ENCODE measurements at regions not wholly inside any gene's neighbourhood (a gene's known extent, or its start where the extent isn't known, plus 50 kb on each side); places are given as distances from the start of the nearest gene placed in this dataset.
"Not testable (repeated sequence)": the region's sequence is repeated elsewhere in the genome, so short reads cannot be mapped to it uniquely, and the experiment has no call there.

DNA sequence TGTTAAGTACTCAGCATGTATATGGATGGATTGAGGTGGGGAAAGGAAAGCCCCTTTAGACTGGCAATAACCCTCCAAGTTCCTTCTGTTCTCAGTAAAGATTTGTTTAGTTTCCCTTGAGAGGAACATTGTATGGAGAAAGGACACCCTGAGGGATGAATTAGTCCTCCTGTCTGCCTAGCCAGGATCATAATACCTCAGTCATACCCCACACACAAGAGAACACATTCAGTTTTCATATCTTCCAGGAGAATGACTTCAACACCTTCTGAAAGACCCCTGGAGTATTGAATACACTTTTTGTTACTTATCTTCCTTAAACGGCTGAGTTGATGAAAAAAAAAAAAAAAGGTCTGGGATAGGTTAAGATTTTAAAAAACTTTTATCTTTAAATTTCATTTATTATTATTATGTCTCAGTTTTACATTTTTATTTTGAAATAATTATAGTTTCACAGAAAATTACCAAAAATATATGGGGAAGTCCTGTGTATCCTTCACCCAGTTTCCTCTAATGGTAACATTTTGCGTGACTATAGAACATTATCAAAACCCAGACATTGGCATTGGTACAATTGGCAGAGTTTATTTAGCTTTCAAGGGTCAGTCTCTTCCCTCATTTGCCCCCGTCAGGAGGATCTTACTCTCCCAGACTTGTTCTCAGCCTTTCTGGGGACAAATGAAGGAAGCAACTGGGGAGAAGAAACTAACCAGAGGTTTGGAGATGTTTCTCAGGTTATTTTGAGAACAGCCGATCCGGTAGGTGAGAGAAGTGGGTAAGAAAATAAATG lies 88.0 kb downstream of the ACTBL2 start:
- no peak for DNase-seq

DNA sequence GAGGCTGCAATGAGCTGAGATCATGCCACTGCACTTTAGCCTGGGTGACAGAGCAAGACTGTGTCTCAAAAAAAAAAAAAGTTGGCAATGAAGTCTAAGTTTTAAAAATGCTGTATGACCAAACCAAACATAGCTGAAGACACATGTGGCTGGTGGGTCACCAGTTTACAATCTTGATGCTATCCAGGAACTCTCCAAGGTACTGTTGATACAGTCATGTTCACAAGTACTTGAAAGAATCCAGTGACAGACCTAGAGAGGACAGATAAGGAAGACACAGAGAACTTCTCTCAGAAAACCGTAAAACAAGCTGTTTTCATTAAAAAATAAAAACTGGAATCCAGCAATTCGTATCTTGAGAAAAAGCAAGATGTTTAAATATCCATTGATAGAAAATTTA lies 95.7 kb downstream of the ACTBL2 start:
- DNase-seq, result no peak

DNA sequence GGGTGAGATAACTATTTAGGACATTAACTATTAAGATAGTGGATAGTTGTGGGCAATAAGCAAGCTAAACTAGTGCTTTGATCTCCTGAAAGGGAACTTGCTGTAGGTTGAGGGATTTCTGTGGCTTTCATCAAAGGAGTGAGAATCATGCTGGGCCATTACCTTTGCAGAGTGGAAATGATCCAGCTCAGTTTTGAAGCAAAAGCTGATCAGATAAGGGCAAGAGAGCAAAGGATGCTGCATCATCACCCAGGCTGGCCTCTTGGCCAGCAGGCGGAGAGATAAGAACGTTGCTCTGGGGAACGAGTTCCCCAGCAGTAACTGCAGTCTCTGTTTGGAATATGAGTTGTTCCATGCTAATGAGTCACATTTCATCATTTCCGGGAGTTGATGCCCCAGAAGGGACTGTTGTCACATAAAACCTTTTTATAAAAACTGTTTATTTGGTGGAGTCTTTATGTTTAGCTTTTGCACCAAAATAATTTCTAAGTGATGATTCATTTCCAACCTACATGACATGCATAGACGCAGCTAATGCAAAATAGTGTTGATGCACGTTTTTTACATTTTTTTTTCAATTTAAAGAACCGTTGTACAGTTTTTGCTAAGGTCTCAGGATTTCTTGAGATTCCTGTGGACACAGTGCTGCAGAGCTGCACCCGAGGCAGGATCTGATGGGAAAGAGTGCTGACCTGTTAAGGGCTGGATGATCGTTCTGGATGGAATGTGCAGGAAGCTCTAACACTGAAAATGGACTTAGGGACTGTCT lies 99.3 kb downstream of the ACTBL2 start:
- peak; percentile 66 for DNase-seq

DNA sequence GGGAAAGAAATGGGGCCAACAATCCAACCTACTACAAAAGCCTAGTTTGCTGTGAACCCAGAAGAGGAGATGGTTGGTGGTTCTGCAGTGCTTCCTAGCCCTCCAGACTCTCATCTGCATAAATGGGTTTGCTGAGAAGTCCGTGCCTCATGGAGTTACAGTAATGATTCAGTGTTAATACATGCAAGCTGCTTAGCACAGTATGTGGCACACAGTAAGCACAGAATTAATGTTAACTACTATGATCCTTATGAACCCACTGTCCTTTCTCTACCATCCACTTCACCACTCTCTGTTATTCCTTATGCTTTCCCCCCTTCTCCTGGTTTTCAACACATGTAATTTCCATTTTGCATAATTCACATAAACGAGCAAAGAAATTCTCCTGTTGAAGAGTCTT lies 100.0 kb downstream of the ACTBL2 start:
- no peak for DNase-seq

DNA sequence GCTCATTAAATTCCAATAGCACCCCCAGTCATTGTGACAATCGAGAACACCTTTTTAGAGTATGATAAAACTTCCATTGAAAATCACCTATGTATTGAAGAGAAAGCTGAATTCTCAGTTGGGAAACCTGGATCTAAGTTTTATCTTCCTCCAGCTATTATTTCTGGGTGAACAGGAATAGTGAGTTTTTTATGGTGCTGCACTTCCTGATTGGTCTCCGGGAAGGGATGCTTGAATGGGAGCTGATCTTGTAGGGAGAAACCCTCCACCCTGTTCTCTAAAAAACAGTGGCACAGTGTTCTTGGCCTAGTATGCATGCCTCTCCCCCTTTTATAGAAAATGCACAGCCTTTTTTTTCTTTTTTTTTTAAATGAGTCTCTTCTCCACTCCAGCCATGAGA lies 112.2 kb downstream of the ACTBL2 start:
- DNase-seq, result no peak

DNA sequence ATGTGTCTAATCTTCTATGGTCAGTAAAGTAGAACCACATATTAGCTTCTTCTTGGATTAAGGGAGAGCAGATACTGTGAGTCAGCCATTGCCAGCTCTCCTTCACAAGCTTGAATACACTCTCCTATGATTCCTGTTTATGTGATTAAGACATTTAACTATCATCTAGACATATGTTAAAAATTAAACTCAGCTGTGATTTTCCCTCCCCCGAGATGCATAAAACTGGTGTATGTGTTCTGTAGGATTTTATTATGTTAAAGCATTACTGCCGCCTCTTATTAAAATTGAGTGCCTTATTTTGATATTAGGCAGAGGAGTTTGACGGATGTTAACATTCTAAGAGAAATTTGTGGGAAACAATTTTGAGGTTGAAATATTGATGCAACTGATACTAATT lies 114.6 kb downstream of the ACTBL2 start:
- DNase-seq, result no peak

DNA sequence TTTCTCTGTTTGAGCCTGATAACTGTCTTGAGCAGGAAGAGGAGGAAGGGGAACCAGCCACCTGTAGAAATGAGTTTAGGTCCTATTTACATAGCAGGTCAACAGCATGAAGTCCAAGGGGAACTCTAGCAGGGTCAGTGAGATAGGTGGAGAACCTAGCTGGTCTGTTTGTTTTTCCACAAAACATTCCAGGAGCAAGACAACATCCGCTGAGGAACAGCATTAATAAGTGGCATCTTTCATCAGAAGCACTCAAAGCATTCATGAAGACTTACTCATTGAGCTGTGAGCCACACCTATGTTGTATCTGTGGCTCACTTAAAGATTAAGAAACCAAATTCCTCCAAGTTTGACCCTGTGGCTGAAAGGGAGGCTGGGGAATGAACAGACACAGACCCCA lies 115.9 kb downstream of the ACTBL2 start:
- DNase-seq, result no peak

DNA sequence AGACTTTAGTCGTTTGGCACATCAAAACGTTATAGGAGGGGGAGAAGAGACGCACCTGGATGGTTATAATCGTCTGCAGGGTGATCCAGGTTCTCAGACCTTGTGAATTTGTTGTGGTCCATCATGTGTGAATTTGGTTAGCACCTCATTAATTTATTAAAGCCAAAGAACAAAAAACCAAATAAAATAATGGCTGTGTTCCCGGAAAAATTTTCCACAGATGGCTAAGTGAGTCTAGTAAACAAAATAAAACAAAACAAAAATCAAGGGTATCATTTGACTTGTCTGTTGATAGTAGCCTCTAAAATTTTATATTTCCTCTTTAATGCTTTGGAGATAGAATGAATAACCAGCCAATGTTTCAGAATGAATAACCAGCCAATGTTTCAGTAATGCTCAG lies 119.7 kb downstream of the ACTBL2 start:
- DNase-seq, result no peak

DNA sequence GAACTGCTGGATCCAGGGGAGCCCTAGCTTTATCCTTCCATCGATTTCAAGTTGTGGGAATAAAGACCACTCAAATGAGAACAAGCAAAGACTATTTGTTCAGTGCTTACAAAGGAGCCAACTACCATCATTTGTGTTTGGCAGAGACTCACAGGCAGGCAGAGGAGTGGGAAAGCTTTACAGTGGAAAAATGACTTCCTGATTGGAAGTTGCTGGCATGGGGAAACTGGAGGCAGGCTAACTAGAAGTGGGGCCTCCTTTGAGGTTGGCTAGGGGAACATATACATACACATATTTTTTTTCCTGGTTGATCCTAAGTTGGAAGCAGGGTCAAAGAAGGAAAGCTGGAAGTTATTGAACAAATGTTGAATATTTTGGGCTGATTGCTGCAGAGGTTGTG lies 121.7 kb downstream of the ACTBL2 start:
- no peak for DNase-seq

DNA sequence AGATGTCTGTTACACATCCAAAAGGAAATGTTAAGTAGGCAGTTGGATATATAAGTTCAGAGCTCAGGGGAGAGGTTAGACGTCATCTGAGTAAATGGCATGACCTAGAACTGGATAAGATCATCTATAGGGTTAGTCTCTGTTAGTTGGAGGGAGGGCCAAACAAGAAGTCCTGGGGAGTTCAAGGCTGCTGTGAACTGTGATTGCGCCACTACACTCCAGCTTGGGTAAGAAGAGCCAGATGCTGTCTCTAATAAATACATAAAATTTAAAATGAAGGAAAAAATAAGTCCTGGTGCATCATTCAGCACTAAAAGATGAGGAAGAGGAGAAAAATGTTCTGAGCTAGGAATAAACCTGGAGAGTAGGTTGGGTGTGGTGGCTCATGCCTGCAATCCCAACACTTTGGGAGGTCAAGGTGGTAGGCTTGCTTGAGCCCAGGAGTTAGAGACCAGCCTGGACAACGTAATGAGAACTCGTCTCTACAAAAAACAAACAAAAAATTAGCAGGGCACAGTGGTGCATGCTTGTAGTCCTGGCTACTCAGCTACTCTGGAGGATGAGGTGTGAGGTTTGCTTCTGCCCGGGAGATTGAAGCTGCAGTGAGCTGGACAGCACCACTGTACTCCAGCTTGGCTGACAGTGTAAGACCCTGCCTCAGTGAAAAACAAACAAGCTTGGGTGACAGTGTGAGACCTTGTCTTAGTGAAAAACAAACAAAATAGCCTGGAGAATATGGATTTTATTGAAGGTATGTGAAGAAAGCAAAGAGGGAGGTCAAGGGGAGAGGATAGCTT lies 123.6 kb downstream of the ACTBL2 start:
- no peak for DNase-seq

DNA sequence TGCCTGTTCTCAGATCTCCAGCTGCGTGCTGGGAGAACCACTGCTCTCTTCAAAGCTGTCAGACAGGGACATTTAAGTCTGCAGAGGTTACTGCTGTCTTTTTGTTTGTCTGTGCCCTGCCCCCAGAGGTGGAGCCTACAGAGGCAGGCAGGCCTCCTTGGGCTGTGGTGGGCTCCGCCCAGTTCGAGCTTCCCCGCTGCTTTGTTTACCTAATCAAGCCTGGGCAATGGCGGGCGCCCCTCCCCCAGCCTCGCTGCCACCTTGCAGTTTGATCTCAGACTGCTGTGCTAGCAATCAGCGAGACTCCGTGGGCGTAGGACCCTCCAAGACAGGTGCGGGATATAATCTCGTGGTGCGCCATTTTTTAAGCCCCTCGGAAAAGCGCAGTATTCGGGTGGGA lies 125.8 kb downstream of the ACTBL2 start:
- not testable (repeated sequence) for DNase-seq

DNA sequence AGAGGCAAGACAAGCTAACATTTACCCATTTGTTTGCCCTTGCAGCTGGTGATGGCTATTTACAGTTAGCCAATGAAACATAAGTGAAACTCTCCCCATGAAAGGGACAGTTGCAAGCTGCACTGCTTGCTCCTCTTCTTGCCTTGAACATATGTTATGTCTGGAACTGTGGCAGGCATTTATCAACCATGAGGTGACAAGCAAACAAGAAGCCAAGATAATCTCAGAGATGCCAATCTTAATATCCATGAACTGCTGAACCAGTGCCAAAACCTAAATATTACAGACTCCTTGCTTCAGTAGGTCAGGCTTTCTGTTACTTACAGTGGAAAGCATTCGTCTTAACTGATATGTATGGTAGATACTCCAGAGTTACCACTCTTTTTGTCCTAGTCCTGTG lies 133.4 kb downstream of the ACTBL2 start:
- DNase-seq, result no peak

DNA sequence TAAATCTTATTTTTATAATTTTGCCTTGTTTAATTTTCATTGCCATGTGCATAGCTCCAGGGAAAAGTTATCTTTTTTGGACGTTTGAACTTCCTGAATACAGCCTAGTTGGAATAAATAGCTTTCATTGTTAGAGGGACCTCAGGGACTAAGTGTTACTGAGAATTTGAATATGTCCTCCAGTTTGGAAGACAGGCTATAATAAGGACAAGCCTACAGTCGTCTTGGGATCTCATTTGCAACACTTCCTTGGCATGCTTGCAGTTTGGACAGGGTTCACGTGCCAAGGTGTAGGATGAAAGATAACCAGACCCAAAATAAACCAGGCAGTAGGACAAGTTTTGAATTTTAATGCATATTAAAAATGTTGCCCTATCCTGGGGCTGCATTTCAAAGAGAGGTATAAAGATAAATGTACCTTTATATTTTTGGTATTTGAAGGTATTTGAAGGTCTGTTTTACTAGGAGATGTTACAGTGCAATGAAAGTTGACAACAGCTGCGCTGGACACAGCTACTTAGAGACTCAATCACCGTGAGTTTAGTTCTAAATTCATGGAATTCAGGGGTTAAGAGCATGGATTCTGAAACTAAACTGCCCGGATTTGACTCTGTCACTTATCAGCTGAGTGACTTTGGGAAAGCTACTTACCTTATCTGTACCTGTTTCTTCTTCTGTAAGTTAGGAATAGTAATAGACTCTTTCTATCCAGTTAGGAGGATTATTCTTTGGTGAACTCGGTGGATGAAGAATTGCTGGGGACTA lies 134.1 kb downstream of the ACTBL2 start:
- no peak for DNase-seq

DNA sequence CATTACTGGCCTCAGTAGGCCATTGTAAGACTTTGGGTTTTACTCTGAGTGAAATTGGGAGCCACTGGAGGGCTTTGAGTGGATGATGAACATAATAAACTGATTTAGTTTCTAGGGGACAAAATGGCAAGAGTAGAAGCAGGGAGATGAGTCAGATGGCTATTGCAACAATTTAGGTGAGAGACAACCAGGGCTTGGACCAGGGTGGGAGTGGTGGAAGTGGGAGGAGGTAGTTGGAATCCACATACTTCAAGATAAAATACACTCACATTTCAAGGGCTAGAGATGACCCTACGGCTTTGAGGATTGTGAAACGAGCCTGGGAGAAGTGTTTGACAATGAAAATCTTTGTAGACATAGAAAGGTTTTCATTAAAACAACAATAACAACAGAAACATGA lies 136.3 kb downstream of the ACTBL2 start:
- no peak for DNase-seq

DNA sequence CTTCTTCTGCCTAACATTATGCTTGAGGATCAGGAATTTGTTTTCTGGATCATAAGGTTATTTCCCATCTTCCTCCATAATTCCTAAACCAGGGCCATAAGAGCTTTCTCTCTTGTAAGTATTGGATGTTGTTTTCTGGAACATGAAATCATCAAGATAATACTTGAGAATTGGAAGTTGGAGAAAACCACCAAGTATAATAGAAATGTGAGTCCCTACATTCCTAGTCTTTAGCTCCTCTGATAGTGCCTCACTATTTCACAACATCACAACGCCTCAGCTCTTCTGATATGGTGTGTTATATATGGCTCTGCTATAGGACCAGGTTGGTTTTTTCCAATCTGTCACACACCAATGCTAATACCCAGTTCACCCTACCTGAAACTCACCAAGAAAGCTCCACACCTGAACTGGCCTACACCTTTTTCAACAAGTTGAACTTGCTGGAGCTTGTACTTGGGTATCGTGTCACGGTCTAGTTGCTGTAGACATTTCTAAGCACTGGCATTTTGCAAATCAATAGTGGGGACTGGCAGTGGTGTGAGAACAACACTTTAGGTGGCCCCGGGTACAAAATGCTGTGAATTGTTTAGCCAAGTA lies 141.1 kb downstream of the ACTBL2 start:
- no peak for DNase-seq

DNA sequence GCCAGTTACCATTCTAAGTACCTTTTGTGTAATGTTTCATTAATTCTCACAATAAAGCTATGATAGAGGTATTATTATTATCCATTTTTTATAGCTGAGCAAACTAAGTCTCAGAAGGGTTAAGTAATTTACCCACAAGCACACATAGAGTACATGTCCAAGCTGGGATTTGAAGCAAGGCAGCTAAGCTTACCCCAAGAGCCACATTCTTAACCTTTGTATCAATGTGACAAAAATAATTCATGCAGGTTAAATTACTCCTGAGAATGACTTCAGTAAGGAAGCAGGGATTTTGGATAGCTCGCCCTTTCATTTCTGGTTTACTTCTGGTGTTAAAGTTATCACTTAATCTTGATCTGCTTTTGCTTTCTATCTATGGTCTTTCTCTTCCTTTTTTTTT lies 141.9 kb downstream of the ACTBL2 start:
- DNase-seq, result no peak

DNA sequence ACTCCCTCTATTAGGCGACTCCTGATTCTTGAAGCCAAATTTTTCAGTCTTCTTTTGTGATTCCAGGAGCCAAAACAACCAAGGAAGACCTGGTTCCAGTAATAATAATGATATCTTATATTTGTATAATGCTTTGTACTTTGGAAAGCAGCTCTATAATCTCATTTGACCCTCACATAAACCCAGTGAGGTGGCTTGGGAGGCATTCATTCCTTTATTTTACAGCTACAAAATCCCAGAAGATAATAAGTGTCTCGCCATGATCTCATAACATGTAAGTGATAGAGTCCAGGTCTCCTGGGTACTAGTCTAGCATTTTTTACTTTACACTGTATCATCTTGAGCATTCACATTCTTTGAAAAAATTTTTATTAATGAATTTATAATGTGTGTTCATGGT lies 143.1 kb downstream of the ACTBL2 start:
- no peak for DNase-seq

DNA sequence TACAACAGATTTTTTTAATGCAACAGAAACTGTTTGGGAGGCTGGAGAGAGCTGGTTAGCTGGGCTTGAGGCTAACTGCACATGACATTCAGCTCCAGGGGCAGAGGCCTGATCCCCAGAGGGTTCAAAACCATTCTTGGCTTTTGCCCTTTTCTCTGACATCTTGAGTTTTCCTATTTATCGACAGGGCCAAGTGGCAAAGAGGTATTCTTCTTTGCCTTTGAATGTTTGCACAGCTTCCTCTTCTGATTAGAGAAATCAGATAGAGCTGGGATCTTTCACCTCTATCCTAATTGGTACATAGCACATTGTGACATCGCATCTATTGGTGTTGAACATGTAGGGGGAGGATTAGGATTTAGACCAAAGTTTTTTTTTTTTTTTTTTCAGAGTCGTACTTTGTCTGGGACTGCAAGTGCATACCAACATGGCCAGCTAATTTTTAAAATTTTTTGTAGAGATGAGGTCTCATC lies 143.7 kb downstream of the ACTBL2 start:
- DNase-seq, result no peak

DNA sequence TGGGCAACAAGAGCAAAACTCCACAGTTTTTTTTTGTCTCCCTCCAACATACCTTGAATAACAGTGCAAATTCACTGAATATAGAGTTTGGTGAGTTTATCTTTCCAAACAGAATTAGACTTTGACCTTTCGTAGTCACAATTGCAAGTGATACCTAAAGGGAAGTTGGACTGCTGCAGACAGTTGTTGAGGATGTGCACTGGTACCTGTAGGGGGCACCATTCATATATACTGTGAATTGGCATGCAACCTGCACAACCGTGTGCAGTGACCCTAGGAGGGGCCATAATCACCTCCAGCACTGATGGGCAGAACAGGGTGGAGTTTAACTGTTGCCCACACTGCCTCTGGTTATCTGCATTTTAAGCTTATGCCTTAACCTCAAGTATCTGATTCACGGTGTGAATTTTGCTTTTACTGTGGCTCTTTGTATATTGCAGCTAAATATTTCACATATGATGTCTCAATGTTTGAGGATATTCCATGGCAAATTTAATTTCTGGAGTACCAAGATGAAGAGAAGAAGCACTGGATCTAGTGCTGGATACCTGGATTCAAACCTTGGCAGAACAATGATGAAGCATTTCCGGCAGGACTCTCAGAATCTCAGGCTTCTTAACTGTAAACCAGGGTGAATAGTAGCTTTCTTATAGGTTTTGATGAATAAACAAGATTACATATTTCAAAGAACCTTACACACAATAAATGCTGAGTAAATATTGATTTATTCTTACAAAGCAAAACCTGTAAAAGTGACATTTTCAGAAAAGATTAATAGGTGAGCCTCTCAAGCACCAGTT lies 144.3 kb downstream of the ACTBL2 start:
- DNase-seq, result peak; percentile 39

DNA sequence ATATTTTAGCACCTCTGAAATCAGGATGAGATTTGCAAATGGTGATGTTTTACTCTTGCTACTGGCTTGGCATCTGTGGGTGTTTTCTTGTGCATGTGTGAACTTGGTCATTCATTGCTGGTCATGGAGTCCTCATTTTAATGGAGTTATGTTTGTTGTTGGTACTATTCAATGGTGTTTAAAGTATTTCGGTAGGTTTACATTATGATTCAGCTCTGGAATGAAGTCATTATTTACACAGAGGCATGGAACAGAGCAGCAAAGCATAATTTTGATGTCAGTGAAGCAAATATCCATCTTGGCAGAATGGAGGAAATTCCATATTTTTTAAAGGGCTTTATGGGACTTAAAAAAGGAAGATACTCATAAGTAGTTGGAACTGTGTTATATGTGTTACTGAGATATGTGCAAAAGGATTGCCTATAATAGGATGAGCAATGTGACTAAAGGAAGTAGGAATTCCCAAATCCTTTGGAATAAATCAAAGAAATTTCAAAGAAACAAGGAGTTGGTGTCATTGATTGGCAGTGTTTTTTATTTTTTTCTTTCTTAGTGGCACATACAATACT lies 147.4 kb downstream of the ACTBL2 start:
- no peak for DNase-seq

DNA sequence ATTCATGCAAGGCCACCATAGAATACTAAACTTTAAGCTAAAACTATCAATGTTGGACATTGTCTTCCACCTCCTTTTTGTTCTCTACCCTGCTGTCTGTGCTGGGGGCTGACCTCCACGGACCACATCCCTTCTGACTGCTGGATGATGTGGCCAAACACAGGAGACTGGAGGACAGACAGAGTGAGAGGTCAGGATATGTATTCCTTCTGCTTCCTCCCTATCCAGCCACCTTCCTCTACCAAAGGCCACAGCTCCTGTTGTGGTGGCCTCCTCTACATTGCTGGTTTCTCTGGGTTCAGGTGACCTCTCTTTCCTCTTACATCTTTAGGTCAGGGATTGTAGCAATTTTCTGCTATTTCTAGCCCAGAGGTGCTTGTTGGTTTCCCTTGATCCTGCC lies 148.1 kb downstream of the ACTBL2 start:
- DNase-seq, result no peak
